ENCODE measurements at regions not wholly inside any gene's neighbourhood (a gene's known extent, or its start where the extent isn't known, plus 50 kb on each side); places are given as distances from the start of the nearest gene placed in this dataset.

GRCh38 chr20:55086421-55086820, 611.0 kb downstream of the DOK5 start:
- TF ChIP-seq POU6F1 (CRISPR knock-in tag; IDR thresholded peaks at IDR 0.05; ENCODE audit: borderline replicate concordance, low read depth): no peak
- TF ChIP-seq ISL1 (CRISPR knock-in tag; IDR thresholded peaks at IDR 0.05): no peak
- no peak for TF ChIP-seq CSDC2 (CRISPR knock-in tag; IDR thresholded peaks at IDR 0.05)
- TF ChIP-seq ZFP30 (CRISPR knock-in tag; IDR thresholded peaks at IDR 0.05): no peak
- TF ChIP-seq PPARA (CRISPR knock-in tag; IDR thresholded peaks at IDR 0.05; ENCODE audit: borderline replicate concordance): no peak
- no peak for TF ChIP-seq RARB (CRISPR knock-in tag; IDR thresholded peaks at IDR 0.05)
- TF ChIP-seq ZFP3 (CRISPR knock-in tag; IDR thresholded peaks at IDR 0.05): no peak
- no peak for TF ChIP-seq TCF4 (CRISPR knock-in tag; IDR thresholded peaks at IDR 0.05; ENCODE audit: borderline replicate concordance)
- TF ChIP-seq PATZ1 (CRISPR knock-in tag; IDR thresholded peaks at IDR 0.05; ENCODE audit: borderline replicate concordance): no peak
- no peak for TF ChIP-seq OSR1 (CRISPR knock-in tag; IDR thresholded peaks at IDR 0.05)
- no peak for TF ChIP-seq CSRNP3 (CRISPR knock-in tag; IDR thresholded peaks at IDR 0.05)
- TF ChIP-seq ARNTL (CRISPR knock-in tag; IDR thresholded peaks at IDR 0.05; ENCODE audit: borderline replicate concordance, low read depth): no peak
- no peak for TF ChIP-seq TOX (CRISPR knock-in tag; IDR thresholded peaks at IDR 0.05; ENCODE audit: borderline replicate concordance)

All from SK-N-SH treated with all-trans-retinoic acid at 6 μM for 48 hours (cell line).